ENCODE measurements at regions not wholly inside any gene's neighbourhood (a gene's known extent, or its start where the extent isn't known, plus 50 kb on each side); places are given as distances from the start of the nearest gene placed in this dataset.
A peak's percentile ranks its signal among the peaks of the same experiment; 100 is the strongest.

DNA sequence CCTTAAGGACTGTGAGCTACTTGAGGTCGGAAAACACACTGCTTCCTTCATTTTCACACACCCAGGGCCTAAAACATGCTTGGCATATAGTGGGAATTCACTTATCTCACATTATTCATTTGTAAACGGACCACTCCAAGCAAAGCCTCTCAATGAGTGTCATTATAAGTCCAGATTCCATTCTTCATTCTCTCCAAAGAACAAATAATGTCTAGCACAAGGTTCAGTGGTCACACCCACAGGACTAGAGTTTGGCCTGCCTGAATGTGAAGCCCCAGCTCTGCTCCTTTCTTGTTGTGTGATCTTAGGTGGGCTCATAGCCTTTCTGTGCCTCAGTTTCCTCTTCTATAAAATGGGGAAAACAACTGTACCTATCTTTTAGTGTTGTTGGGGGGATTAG is 119.6 kb upstream of the NDP start:
- POLR2A ChIA-PET (ENCODE audit: unreplicated experiment), result no interaction called here
- no peaks in the 10 kb centered on the region for H3K27me3 ChIP-seq (ENCODE audit: low read length)
- H3K9me2 ChIP-seq (replicated peaks; ENCODE audit: low read length), result no peaks in the 10 kb centered on the region
- ATAC-seq (no peak), DNase-seq (no peak)
- CTCF ChIA-PET, result no interaction called here
- H3K4me1 ChIP-seq (ENCODE audit: insufficient read depth, low read length), result no peaks in the 10 kb centered on the region
- H2AFZ ChIP-seq (ENCODE audit: low read length), result no peak overlapping the region
- no peak overlapping the region for H3K4me3 ChIP-seq (ENCODE audit: low read length)
- TF ChIP-seq EZH2phosphoT487 (IDR thresholded peaks at IDR 0.05; ENCODE audit: borderline replicate concordance, low read length), result no peak
- TF ChIP-seq, protein P1, sequence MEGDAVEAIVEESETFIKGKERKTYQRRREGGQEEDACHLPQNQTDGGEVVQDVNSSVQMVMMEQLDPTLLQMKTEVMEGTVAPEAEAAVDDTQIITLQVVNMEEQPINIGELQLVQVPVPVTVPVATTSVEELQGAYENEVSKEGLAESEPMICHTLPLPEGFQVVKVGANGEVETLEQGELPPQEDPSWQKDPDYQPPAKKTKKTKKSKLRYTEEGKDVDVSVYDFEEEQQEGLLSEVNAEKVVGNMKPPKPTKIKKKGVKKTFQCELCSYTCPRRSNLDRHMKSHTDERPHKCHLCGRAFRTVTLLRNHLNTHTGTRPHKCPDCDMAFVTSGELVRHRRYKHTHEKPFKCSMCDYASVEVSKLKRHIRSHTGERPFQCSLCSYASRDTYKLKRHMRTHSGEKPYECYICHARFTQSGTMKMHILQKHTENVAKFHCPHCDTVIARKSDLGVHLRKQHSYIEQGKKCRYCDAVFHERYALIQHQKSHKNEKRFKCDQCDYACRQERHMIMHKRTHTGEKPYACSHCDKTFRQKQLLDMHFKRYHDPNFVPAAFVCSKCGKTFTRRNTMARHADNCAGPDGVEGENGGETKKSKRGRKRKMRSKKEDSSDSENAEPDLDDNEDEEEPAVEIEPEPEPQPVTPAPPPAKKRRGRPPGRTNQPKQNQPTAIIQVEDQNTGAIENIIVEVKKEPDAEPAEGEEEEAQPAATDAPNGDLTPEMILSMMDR (conservative IDR thresholded peaks at IDR 0.05; ENCODE audit: low read depth, low read length), result no peak
- H3K9ac ChIP-seq (ENCODE audit: low read length), result no peak overlapping the region
- H3K27ac ChIP-seq (ENCODE audit: low read length), result no peak overlapping the region
- H3K9me3 ChIP-seq (ENCODE audit: low read length), result no peaks in the 10 kb centered on the region
- no peaks in the 10 kb centered on the region for H3F3A ChIP-seq (ENCODE audit: low read length, unreplicated experiment)
- H3K36me3 ChIP-seq (ENCODE audit: low read depth, low read length), result no peaks in the 10 kb centered on the region
- no TSS peak for BruUV-seq (replicated peaks)
- no peak overlapping the region for H3K4me2 ChIP-seq (ENCODE audit: low read length)
- intact Hi-C loops (cut with micrococcal nuclease), result no loop called here
- no peaks in the 10 kb centered on the region for H3K79me2 ChIP-seq (ENCODE audit: low read length)
- no peaks in the 10 kb centered on the region for H4K20me1 ChIP-seq (ENCODE audit: low read length)

DNA sequence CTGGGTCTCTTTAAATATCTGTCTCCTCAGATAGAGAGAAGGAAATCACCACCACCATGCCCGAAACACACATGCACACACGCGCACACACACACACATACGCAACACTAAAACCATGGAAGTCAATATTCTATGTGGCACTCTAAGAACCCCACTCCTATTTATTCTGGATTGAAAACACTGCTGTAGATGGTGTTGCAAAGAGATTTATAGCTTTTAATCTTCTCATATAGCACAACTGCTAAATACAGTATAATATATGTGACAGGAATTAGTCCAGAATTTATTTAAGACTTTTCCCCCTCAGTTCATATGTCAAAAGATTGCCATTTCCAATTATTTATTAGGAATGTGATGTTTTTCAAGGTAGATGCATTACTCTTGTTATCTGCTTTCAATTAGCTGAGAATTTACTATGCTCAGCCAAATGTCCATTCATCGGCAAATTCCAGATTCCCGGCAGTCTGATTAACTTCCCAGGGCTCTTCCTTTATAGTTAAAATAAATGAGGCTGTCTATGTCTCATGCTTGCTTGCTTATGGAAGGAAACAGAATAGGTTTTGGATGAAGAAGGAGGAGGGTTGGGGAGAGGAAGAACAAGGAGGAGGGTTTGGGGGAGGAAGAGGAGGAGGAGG is 115.4 kb upstream of the NDP start:
- Histone ChIP-seq H2AFZ (ENCODE audit: low read length) (no peak overlapping the region), H3K4me3 (ENCODE audit: low read length) (no peak overlapping the region), H3K4me1 (ENCODE audit: insufficient read depth, low read length) (peaks cover 5% of the 10 kb centered on the region; the same call in 1 of the 2 replicates), H3K27me3 (ENCODE audit: low read length) (no peaks in the 10 kb centered on the region), H3K79me2 (ENCODE audit: low read length) (no peaks in the 10 kb centered on the region), H4K20me1 (ENCODE audit: low read length) (no peaks in the 10 kb centered on the region), H3K9me3 (ENCODE audit: low read length) (no peaks in the 10 kb centered on the region), H3K36me3 (ENCODE audit: low read depth, low read length) (no peaks in the 10 kb centered on the region), H3K9me2 (replicated peaks; ENCODE audit: low read length) (no peaks in the 10 kb centered on the region), H3K9ac (ENCODE audit: low read length) (no peak overlapping the region), H3K4me2 (ENCODE audit: low read length) (no peak overlapping the region), H3F3A (ENCODE audit: low read length, unreplicated experiment) (no peaks in the 10 kb centered on the region), H3K27ac (ENCODE audit: low read length) (no peak overlapping the region)
- POLR2A ChIA-PET (ENCODE audit: unreplicated experiment), result no interaction called here
- ATAC-seq (no peak), DNase-seq (no peak)
- BruUV-seq (replicated peaks), result no TSS peak
- no peak for TF ChIP-seq EZH2 (IDR thresholded peaks at IDR 0.05; ENCODE audit: low read length, unreplicated experiment)
- TF ChIP-seq EZH2phosphoT487 (IDR thresholded peaks at IDR 0.05; ENCODE audit: borderline replicate concordance, low read length), result no peak
- TF ChIP-seq, protein P1 (conservative IDR thresholded peaks at IDR 0.05; ENCODE audit: low read depth, low read length), result no peak
- CTCF ChIA-PET, result no interaction called here
- intact Hi-C loops (cut with micrococcal nuclease), result no loop called here

DNA sequence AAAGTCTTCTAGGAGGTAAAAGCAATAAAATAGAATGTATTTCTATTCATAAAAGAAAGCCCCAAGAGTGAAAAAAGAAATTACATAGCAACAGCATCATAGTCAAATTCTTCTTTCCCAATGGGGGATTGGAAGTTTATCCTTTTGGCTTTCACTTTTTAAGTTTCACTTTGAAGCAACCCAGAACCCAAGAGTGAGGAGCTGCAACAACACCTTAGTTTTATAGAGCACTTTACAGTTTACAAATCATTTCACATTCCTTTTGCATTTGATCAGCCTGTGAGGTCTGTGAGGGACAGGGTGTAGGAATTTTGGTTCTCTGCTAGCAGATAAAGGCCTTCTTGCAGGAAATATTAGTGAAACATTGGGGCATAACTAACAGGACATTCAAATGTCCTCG is 112.0 kb upstream of the NDP start:
- Histone ChIP-seq H3K9ac (ENCODE audit: low read length) (no peak overlapping the region), H3F3A (ENCODE audit: low read length, unreplicated experiment) (no peaks in the 10 kb centered on the region), H3K4me3 (ENCODE audit: low read length) (no peak overlapping the region), H3K36me3 (ENCODE audit: low read depth, low read length) (no peaks in the 10 kb centered on the region), H3K27ac (ENCODE audit: low read length) (no peak overlapping the region), H4K20me1 (ENCODE audit: low read length) (no peaks in the 10 kb centered on the region), H2AFZ (ENCODE audit: low read length) (no peak overlapping the region), H3K9me2 (replicated peaks; ENCODE audit: low read length) (no peaks in the 10 kb centered on the region), H3K9me3 (ENCODE audit: low read length) (no peaks in the 10 kb centered on the region), H3K4me1 (ENCODE audit: insufficient read depth, low read length) (peaks cover 5% of the 10 kb centered on the region; the same call in 1 of the 2 replicates), H3K4me2 (ENCODE audit: low read length) (0 out of 2 replicates have a peak overlapping the region, but pooled peaks have one; percentile 13), H3K79me2 (ENCODE audit: low read length) (no peaks in the 10 kb centered on the region), H3K27me3 (ENCODE audit: low read length) (no peaks in the 10 kb centered on the region)
- DNase-seq (peak; percentile 47), ATAC-seq (peak; percentile 46)
- ChIA-PET POLR2A (ENCODE audit: unreplicated experiment) (interaction anchor here (0.6 kb wide), 1 partner anchor 111 kb away, joined by 3 read pairs; no protein-coding TSS in a partner anchor), CTCF (interaction anchor here (0.6 kb wide), 1 partner anchor 127 kb away, joined by 3 read pairs; no protein-coding TSS in a partner anchor)
- BruUV-seq (replicated peaks), result no TSS peak
- TF ChIP-seq EZH2phosphoT487 (IDR thresholded peaks at IDR 0.05; ENCODE audit: borderline replicate concordance, low read length) (no peak), EZH2 (IDR thresholded peaks at IDR 0.05; ENCODE audit: low read length, unreplicated experiment) (no peak)
- TF ChIP-seq, protein P1 (conservative IDR thresholded peaks at IDR 0.05; ENCODE audit: low read depth, low read length), result no peak
- intact Hi-C loops (cut with micrococcal nuclease), result no loop called here
